HG03108 (cell line): ENCODE measurements at regions not wholly inside any gene's neighbourhood (a gene's known extent, or its start where the extent isn't known, plus 50 kb on each side); places are given as distances from the start of the nearest gene placed in this dataset.

Source experiments
- ATAC-seq: cut with Tn5 transposase; IDR thresholded peaks from one replicate; pipeline ENCODE4 v1.9.1; 2021; ENCODE audit warnings: moderate library complexity; ENCODE audit not compliant: unreplicated experiment

DNA sequence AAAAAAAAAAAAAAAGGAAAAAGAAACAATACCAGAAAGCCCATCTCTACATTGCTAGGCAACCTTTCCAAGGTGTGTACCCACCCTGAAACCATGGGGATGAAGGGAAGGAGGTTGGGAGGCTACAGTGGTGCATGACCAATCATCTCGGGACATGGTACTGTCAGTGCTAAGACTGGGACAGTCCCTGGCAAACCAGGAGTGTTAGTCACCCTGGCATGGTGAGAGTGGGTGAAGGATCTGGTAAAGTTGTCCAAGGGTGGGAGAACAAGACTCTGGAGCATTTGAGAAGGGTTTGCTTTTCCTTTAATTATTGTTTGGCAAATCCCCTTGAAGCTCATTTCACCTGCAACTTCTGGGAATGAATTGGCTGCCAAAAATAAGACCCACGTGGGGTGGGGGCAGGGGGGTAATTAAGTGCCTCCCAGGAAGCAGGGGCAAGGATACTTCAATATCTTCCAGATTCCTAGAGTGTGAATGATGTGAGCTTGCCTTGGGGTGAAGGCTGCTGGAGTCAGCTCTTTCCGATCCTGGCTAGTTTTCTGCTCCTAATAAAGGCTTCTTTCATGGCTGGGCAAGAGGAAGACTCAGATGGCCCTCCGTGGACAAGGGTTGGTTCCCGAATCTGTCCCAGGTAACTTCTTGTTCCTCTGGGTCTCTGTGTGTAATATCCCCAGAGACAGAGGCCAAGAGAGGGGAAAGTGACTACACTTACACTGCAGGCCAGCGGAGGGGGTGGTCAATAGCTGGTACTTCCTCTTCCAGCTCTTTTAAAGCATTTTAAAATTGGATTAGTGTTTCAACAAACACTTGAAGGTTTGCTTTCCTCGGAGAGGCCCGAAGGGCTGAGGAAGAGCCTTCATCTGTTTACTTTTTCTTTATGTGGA is 61.6 kb upstream of the SPRY4 start:
- no peak for ATAC-seq

DNA sequence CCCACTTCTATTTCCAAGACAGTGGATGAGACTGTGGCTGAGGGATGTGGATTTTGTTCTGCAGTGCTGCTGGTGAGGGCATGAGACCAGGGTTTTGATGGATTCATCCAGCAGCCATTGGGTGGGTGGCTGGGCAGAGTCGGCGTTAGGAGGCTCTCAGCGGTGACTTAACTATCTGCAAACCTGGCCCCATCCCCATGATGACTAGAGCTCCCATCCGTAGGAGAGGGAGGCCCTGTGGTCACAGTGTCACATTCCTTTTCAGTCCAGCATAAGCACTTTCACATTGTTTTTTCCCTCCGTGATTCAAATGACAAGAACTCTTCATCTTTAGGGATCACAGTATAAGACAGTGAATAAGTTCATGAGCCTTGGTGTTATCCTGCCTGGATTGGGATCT is 60.4 kb upstream of the SPRY4 start:
- no peak for ATAC-seq

DNA sequence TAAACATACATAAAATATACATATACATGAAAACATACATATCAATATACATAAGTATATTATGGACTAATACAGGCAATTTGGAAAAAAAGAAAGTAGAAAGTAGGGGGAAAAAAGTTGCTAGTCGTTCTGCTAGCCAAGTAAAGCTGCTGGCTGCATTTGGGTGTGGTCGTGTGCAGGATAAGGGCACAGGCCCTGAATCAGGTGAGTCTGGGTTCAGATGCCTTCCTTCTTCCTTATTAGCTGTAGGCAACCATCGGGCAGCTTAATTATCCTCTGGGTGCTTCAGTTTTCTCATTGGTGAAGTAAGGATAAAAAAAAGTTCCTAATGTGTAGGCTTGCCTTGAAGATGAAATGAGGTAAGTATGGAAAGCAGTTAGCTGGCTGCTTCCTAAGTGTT is 59.2 kb upstream of the SPRY4 start:
- no peak for ATAC-seq

DNA sequence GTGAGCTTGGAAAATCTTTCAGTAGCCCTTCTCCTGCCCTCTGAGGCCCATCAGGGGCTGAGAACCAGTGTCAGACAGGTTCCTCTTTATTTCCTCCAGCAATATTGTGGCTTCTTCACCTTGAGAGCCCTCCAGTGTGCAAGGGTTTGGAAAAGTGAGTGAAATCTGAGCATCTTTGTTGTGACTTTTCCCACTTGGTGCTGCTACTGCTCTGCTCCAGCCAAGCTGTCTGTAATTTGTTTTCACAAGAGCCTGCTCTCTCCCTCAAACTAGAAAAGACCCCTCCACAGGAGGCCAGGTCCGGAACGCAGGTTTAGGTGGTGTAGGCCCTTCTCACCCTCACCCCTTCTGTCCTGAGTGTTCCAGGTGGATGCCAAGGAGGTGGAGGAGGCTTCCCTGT is 57.4 kb upstream of the SPRY4 start:
- no peak for ATAC-seq

DNA sequence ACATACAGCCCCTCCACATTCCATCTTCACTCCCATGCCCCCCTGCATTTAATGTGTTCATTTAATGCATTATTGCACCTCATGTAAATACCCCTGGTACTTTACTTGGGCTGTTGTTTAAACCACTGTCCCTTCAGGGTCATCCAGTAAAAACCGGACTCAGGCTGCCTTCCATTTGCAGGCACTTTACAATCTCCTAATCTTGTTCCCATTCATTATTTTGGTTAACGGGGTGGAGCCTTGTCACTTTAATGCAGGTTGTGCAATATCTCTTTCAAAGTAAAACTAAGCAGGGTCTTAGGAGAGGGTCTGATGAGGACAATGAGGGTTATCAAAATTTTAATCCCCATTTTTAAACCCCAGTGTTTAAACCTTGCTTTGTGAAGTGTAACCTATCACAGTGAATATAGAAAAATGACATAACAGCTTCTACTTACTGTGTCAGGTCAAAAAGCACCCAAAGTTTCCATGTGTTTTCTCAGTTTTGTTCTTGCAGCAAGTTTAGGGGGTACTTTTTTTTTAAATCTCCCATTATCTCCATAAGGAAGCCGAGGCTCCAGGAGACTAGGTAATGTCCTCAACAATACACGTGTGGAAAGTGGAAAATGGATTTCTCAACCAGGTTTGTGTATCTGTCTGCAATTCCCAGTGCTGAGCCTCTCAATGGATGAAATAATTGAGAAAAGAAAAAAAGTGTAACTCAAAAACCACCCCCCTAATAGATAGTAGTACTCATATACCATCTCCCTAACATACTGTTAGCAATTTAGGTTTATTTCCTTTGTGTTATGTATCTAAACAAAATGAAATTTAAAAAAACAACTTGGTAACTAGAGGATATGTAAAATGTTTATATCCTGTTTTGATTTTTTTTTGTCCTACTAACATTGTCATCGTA is 54.2 kb upstream of the SPRY4 start:
- ATAC-seq: no peak

DNA sequence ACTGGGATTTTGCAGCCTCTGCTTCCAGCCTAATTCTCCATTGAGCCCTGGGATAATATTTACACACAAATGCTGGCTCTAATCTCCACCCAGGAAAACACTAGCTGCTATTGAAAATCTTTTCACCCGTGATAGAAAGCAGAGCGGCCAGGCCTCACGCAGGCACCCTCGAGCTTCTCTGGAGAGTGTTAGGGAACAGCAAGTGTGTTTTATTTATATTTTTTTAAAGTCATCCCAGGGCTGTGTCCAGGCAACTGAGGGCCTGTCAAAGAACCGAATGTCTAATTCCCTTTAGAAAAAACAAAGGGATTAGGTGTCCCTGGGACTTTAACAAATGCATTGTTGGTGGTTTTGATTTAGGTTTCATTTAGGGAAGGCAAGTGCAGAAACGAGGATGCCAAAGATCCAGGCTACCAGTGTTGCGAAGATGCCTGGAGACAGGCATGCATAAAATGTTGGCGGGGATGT is 51.2 kb upstream of the SPRY4 start:
- ATAC-seq: no peak
